ENCODE measurements at regions not wholly inside any gene's neighbourhood (a gene's known extent, or its start where the extent isn't known, plus 50 kb on each side); places are given as distances from the start of the nearest gene placed in this dataset.

GRCh38 chrX:28039258-28039657 lies 58.0 kb upstream of the DCAF8L1 start:
- ChIA-PET CTCF (no interaction called here), SMC1A (ENCODE audit: uncharacterized antibody, unreplicated experiment) (no interaction called here), POLR2A (no interaction called here), RAD21 (ENCODE audit: unreplicated experiment) (no interaction called here)
- Histone ChIP-seq H3K27me3 (replicated peaks in 1 of 2; ENCODE audit: control insufficient read depth in 2 of 2, insufficient read depth in 2 of 2, low read length in 1 of 2) (no peaks in the 10 kb centered on the region), H2AFZ (ENCODE audit: control insufficient read depth, low read depth, low read length) (no peak overlapping the region), H3K27ac (ENCODE audit: control insufficient read depth, insufficient read depth) (no peak overlapping the region), H3K9ac (ENCODE audit: control insufficient read depth, insufficient read depth, low read length) (no peak overlapping the region), H3K4me1 (ENCODE audit: control insufficient read depth, insufficient read depth, low read length) (no peaks in the 10 kb centered on the region), H3K9me3 (replicated peaks; ENCODE audit: control insufficient read depth, insufficient read depth, low read length) (no peaks in the 10 kb centered on the region), H3K79me2 (ENCODE audit: control insufficient read depth, insufficient read depth, low read length) (no peaks in the 10 kb centered on the region), H3K4me3 (no peak overlapping the region), H4K20me1 (ENCODE audit: control insufficient read depth, insufficient read depth) (no peaks in the 10 kb centered on the region), H3K4me2 (ENCODE audit: control insufficient read depth, insufficient read depth) (no peak overlapping the region), H3K36me3 (ENCODE audit: control insufficient read depth in 2 of 2, insufficient read depth in 2 of 2, low read length in 1 of 2) (no peaks in the 10 kb centered on the region)
- intact Hi-C loops (cut with micrococcal nuclease; ENCODE audit: unreplicated experiment) = no loop called here
- no TSS peak for BruUV-seq (replicated peaks)
- FAIRE-seq = no peak
- no peak for DNase-seq (ENCODE audit: low read depth, low spot score)
- 26% methylated on average over 8 of the region's 8 CpGs for WGBS (ENCODE audit: insufficient coverage, insufficient replicate concordance, low lambda C conversion rate, missing lambda C conversion rate)
- no peak for ATAC-seq
- in situ Hi-C loops (cut with MboI) = no loop called here
- TF ChIP-seq SIX5 (IDR thresholded peaks at IDR 0.05; ENCODE audit: low read depth, low read length, severe bottlenecking) = no peak
- no peak for TF ChIP-seq NFXL1 (IDR thresholded peaks at IDR 0.05; ENCODE audit: borderline replicate concordance)
- no peak for TF ChIP-seq IRF3 (IDR thresholded peaks at IDR 0.05)
- TF ChIP-seq BCLAF1 (IDR thresholded peaks at IDR 0.05) = no peak
- no peak for TF ChIP-seq CREB1 (IDR thresholded peaks at IDR 0.05; ENCODE audit: low read depth)
- TF ChIP-seq DPF2 (IDR thresholded peaks at IDR 0.05) = no peak
- no peak for TF ChIP-seq RFX5 (IDR thresholded peaks at IDR 0.05; ENCODE audit: low read depth, low read length)
- no peak for TF ChIP-seq HDAC6 (IDR thresholded peaks at IDR 0.05; ENCODE audit: unreplicated experiment)
- TF ChIP-seq ZNF384 (IDR thresholded peaks at IDR 0.05; ENCODE audit: borderline replicate concordance, low read depth, low read length) = no peak
- no peak for TF ChIP-seq RAD51 (IDR thresholded peaks at IDR 0.05)
- no peak for TF ChIP-seq CEBPB (IDR thresholded peaks at IDR 0.05; ENCODE audit: borderline replicate concordance in 1 of 2, low read depth in 2 of 2, low read length in 2 of 2)
- TF ChIP-seq TCF12 (IDR thresholded peaks at IDR 0.05; ENCODE audit: low read depth, low read length) = no peak
- no peak for TF ChIP-seq RAD21 (IDR thresholded peaks at IDR 0.05; ENCODE audit: insufficient read depth, low read depth, low read length)
- no peak for TF ChIP-seq SKIL (IDR thresholded peaks at IDR 0.05; ENCODE audit: low read depth, poor library complexity, severe bottlenecking)
- TF ChIP-seq MLLT1 (IDR thresholded peaks at IDR 0.05) = no peak
- no peak for TF ChIP-seq SUPT20H (IDR thresholded peaks at IDR 0.05; ENCODE audit: borderline replicate concordance, control insufficient read depth, low read depth, low read length)
- TF ChIP-seq SMC3 (IDR thresholded peaks at IDR 0.05; ENCODE audit: borderline replicate concordance, low read length) = no peak

Measured in GM12878 (cell line).